ENCODE measurements at regions not wholly inside any gene's neighbourhood (a gene's known extent, or its start where the extent isn't known, plus 50 kb on each side); places are given as distances from the start of the nearest gene placed in this dataset.

DNA sequence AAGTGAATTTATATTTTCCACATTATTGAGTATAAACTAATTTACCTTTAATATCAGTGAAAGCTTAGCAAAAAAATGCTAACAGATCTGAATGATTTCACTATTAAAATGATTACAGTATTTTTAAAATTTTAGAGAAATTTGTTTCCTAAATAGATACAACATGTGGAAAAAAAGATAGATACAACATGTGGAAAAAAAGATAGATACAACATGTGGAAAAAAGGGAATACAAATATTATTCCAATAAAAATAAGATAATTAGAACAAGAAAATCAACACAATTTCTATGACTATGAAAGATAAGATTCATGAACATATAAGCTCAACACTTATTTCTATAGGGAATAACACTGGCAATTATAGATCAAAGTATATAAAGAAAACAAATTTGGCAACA lies 865.9 kb upstream of the VRK2 start:
- peaks cover 11% of the 10 kb centered on the region for H3K4me1 Mint-ChIP-seq (ENCODE audit: low read depth, unreplicated experiment)
- peaks cover 3% of the 10 kb centered on the region for H3K9me3 Mint-ChIP-seq (ENCODE audit: low read depth, unreplicated experiment)
- no peak overlapping the region for H3K4me3 Mint-ChIP-seq (ENCODE audit: low read depth, unreplicated experiment)
- no peaks in the 10 kb centered on the region for H3K36me3 Mint-ChIP-seq (ENCODE audit: insufficient read depth, unreplicated experiment)
- TF ChIP-seq CTCF (IDR thresholded peaks at IDR 0.05; ENCODE audit: unreplicated experiment) = no peak
- H3K27ac Mint-ChIP-seq (ENCODE audit: unreplicated experiment) = no peak overlapping the region
- no TSS peak for BruUV-seq (replicated peaks)
- CTCF ChIA-PET = no interaction called here
- no peak for DNase-seq
- intact Hi-C loops (cut with micrococcal nuclease; ENCODE audit: unreplicated experiment) = no loop called here
- no peaks in the 10 kb centered on the region for H3K27me3 Mint-ChIP-seq (ENCODE audit: unreplicated experiment)

GRCh38 chr2:57181315-57182038 lies 865.1 kb upstream of the VRK2 start:
- peaks cover 11% of the 10 kb centered on the region for H3K4me1 Mint-ChIP-seq (ENCODE audit: low read depth, unreplicated experiment)

DNA sequence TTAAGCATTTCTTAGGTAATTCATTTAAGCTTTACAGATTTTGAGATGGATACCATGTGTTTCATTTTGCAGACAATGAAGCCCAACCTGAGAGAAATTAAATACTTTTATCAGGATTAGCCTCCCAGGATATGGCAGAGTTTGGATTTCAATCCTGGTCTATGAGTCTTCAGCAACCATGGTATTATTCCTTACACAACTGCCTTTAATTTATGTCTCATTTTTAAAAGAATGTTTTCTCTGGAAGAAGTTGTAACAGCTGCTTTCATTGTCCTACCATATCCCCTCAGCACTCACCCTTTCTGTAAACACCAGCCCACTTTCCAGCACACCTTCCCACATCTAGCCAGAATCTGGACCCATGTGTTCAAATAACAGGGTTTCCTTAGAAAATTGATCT lies 863.7 kb upstream of the VRK2 start:
- CTCF ChIA-PET = no interaction called here
- TF ChIP-seq CTCF (IDR thresholded peaks at IDR 0.05; ENCODE audit: unreplicated experiment) = no peak
- DNase-seq = no peak
- H3K36me3 Mint-ChIP-seq (ENCODE audit: insufficient read depth, unreplicated experiment) = no peaks in the 10 kb centered on the region
- H3K27me3 Mint-ChIP-seq (ENCODE audit: unreplicated experiment) = no peaks in the 10 kb centered on the region
- BruUV-seq (replicated peaks) = no TSS peak
- intact Hi-C loops (cut with micrococcal nuclease; ENCODE audit: unreplicated experiment) = no loop called here
- peaks cover 11% of the 10 kb centered on the region for H3K4me1 Mint-ChIP-seq (ENCODE audit: low read depth, unreplicated experiment)
- peaks cover 3% of the 10 kb centered on the region for H3K9me3 Mint-ChIP-seq (ENCODE audit: low read depth, unreplicated experiment)
- peak overlapping the region; percentile 64 for H3K27ac Mint-ChIP-seq (ENCODE audit: unreplicated experiment)
- H3K4me3 Mint-ChIP-seq (ENCODE audit: low read depth, unreplicated experiment) = no peak overlapping the region

More at GRCh38 chr2:57181315-57182038, 865.1 kb upstream of the VRK2 start:
- Mint-ChIP-seq H3K27ac (ENCODE audit: unreplicated experiment) (no peak overlapping the region), H3K27me3 (ENCODE audit: unreplicated experiment) (no peaks in the 10 kb centered on the region), H3K36me3 (ENCODE audit: insufficient read depth, unreplicated experiment) (no peaks in the 10 kb centered on the region), H3K4me3 (ENCODE audit: low read depth, unreplicated experiment) (no peak overlapping the region), H3K9me3 (ENCODE audit: low read depth, unreplicated experiment) (peaks cover 3% of the 10 kb centered on the region)
- no TSS peak for BruUV-seq (replicated peaks)
- no peak for TF ChIP-seq CTCF (IDR thresholded peaks at IDR 0.05; ENCODE audit: unreplicated experiment)
- intact Hi-C loops (cut with micrococcal nuclease; ENCODE audit: unreplicated experiment) = no loop called here
- DNase-seq = no peak
- CTCF ChIA-PET = no interaction called here

GRCh38 chr2:57185568-57185967 lies 861.0 kb upstream of the VRK2 start:
- DNase-seq = no peak
- TF ChIP-seq CTCF (IDR thresholded peaks at IDR 0.05; ENCODE audit: unreplicated experiment) = no peak
- H3K27ac Mint-ChIP-seq (ENCODE audit: unreplicated experiment) = no peak overlapping the region
- BruUV-seq (replicated peaks) = no TSS peak
- intact Hi-C loops (cut with micrococcal nuclease; ENCODE audit: unreplicated experiment) = no loop called here
- no peaks in the 10 kb centered on the region for H3K36me3 Mint-ChIP-seq (ENCODE audit: insufficient read depth, unreplicated experiment)
- CTCF ChIA-PET = no interaction called here
- no peaks in the 10 kb centered on the region for H3K4me1 Mint-ChIP-seq (ENCODE audit: low read depth, unreplicated experiment)
- H3K4me3 Mint-ChIP-seq (ENCODE audit: low read depth, unreplicated experiment) = no peak overlapping the region
- peaks cover 3% of the 10 kb centered on the region for H3K9me3 Mint-ChIP-seq (ENCODE audit: low read depth, unreplicated experiment)
- H3K27me3 Mint-ChIP-seq (ENCODE audit: unreplicated experiment) = no peaks in the 10 kb centered on the region

All from Calu3 (cell line).